ENCODE measurements at regions not wholly inside any gene's neighbourhood (a gene's known extent, or its start where the extent isn't known, plus 50 kb on each side); places are given as distances from the start of the nearest gene placed in this dataset.

DNA sequence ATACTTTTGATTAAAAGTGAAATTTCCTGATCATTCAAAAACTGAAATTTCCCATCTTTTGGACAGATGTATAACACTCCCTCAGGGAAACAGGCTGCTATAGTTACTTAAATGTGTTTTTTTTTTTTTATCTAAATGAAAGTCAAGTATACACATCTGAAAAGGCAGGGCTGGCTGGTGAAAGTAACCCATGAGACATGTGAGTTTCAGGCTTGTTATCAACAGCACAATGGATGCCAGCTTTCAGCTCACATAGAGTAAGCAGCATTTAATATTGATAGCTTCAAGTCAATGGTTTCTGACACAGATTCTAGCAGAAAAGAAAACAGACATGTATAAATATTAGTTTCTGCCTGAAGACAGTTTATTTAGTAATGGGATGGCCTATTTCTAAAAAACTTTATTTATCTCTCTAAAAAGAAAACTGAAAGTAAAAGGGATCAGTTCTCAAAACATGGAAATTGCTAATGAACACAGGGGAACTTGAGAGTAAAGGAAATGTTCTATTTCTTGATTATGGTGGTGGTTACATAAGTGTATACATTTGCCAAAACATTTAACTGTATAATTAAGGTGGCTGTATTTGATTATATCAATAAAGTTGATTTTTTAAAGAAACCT, 89.7 kb upstream of the CMC1 start:
- TF ChIP-seq, protein P1, sequence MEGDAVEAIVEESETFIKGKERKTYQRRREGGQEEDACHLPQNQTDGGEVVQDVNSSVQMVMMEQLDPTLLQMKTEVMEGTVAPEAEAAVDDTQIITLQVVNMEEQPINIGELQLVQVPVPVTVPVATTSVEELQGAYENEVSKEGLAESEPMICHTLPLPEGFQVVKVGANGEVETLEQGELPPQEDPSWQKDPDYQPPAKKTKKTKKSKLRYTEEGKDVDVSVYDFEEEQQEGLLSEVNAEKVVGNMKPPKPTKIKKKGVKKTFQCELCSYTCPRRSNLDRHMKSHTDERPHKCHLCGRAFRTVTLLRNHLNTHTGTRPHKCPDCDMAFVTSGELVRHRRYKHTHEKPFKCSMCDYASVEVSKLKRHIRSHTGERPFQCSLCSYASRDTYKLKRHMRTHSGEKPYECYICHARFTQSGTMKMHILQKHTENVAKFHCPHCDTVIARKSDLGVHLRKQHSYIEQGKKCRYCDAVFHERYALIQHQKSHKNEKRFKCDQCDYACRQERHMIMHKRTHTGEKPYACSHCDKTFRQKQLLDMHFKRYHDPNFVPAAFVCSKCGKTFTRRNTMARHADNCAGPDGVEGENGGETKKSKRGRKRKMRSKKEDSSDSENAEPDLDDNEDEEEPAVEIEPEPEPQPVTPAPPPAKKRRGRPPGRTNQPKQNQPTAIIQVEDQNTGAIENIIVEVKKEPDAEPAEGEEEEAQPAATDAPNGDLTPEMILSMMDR (conservative IDR thresholded peaks at IDR 0.05; ENCODE audit: low read depth, low read length), result no peak
- no peak for TF ChIP-seq EZH2 (IDR thresholded peaks at IDR 0.05; ENCODE audit: borderline replicate concordance, low read depth, low read length, poor library complexity, severe bottlenecking)
